GM19467 (cell line): ENCODE measurements at regions not wholly inside any gene's neighbourhood (a gene's known extent, or its start where the extent isn't known, plus 50 kb on each side); places are given as distances from the start of the nearest gene placed in this dataset.

Experiments
- ATAC-seq: cut with Tn5 transposase; IDR thresholded peaks from one replicate; pipeline ENCODE4 v1.9.1; 2021; ENCODE audit warnings: mild to moderate bottlenecking, moderate library complexity; ENCODE audit not compliant: unreplicated experiment

GRCh38 chr4:54933579-54933978 lies 191.8 kb downstream of the KDR start:
- ATAC-seq: no peak

- no peak for ATAC-seq
These were observed 195.2 kb downstream of the KDR start for GRCh38 chr4:54930226-54930625.

GRCh38 chr4:54929459-54929858 lies 195.9 kb downstream of the KDR start:
- no peak for ATAC-seq

- ATAC-seq: no peak
These were observed 200.5 kb downstream of the KDR start for GRCh38 chr4:54924891-54925290.

GRCh38 chr4:54915276-54915675 lies 210.1 kb downstream of the KDR start:
- ATAC-seq: no peak

- ATAC-seq: no peak
These were observed 210.6 kb downstream of the KDR start for GRCh38 chr4:54914781-54915180.

- ATAC-seq: no peak
These were observed 211.5 kb downstream of the KDR start for GRCh38 chr4:54913751-54914526.

GRCh38 chr4:54912155-54912554 lies 213.2 kb downstream of the KDR start:
- ATAC-seq: no peak

- ATAC-seq: peak; percentile 79
These were observed 215.4 kb downstream of the KDR start for GRCh38 chr4:54909961-54910360.

GRCh38 chr4:54908763-54909162 lies 216.6 kb downstream of the KDR start:
- no peak for ATAC-seq

GRCh38 chr4:54904953-54905352 lies 220.4 kb downstream of the KDR start:
- no peak for ATAC-seq

- no peak for ATAC-seq
These were observed 222.4 kb downstream of the KDR start for GRCh38 chr4:54902976-54903375.

GRCh38 chr4:54902271-54902670 lies 223.1 kb downstream of the KDR start:
- no peak for ATAC-seq

- no peak for ATAC-seq
These were observed 224.2 kb downstream of the KDR start for GRCh38 chr4:54901202-54901601.

GRCh38 chr4:54898656-54899340 lies 226.6 kb downstream of the KDR start:
- ATAC-seq: no peak

- ATAC-seq: no peak
These were observed 227.3 kb downstream of the KDR start for GRCh38 chr4:54898056-54898562.

- ATAC-seq: no peak
These were observed 227.8 kb downstream of the KDR start for GRCh38 chr4:54897590-54897989.

- no peak for ATAC-seq
These were observed 224.9 kb downstream of the KIT start for GRCh38 chr4:54882616-54883015.

GRCh38 chr4:54879576-54879975 lies 221.8 kb downstream of the KIT start:
- ATAC-seq: no peak

GRCh38 chr4:54877006-54877405 lies 219.2 kb downstream of the KIT start:
- ATAC-seq: no peak

- ATAC-seq: no peak
These were observed 214.5 kb downstream of the KIT start for GRCh38 chr4:54872261-54872660.

- no peak for ATAC-seq
These were observed 206.0 kb downstream of the KIT start for GRCh38 chr4:54863571-54864255.
